Hippocampal formation (tissue), 2 donors: ENCODE measurements at regions not wholly inside any gene's neighbourhood (a gene's known extent, or its start where the extent isn't known, plus 50 kb on each side); places are given as distances from the start of the nearest gene placed in this dataset.
"Not testable (repeated sequence)": the region's sequence is repeated elsewhere in the genome, so short reads cannot be mapped to it uniquely, and the experiment has no call there.

ENCODE experiments used
- DNase-seq, 2 donors: peaks; one replicate each; lab custom pipeline; 2025; lab: John Stamatoyannopoulos, UW

GRCh38 chr1:94769551-94769950 is 50.6 kb upstream of the SLC44A3 start:
- no peak for DNase-seq

GRCh38 chr1:94768036-94768435 is 52.1 kb upstream of the SLC44A3 start:
- DNase-seq: no peak

- DNase-seq: no peak
Measured at GRCh38 chr1:94765958-94766357, 54.2 kb upstream of the SLC44A3 start.

- DNase-seq: no peak
Measured at GRCh38 chr1:94759188-94759587, 61.0 kb upstream of the SLC44A3 start.

GRCh38 chr1:94757931-94758330 is 62.2 kb upstream of the SLC44A3 start:
- no peak for DNase-seq

- no peak for DNase-seq
Measured at GRCh38 chr1:94755675-94756074, 64.5 kb upstream of the SLC44A3 start.

GRCh38 chr1:94755016-94755415 is 65.1 kb upstream of the SLC44A3 start:
- DNase-seq: not testable (repeated sequence)

- no peak for DNase-seq
Measured at GRCh38 chr1:94754570-94754969, 65.6 kb upstream of the SLC44A3 start.

GRCh38 chr1:94754095-94754494 is 66.1 kb upstream of the SLC44A3 start:
- DNase-seq: no peak

GRCh38 chr1:94753171-94753972 is 66.8 kb upstream of the SLC44A3 start:
- DNase-seq: no peak

GRCh38 chr1:94751483-94751882 is 68.7 kb upstream of the SLC44A3 start:
- DNase-seq: not testable (repeated sequence)

- no peak for DNase-seq
Measured at GRCh38 chr1:94746635-94747525, 73.3 kb upstream of the SLC44A3 start.

- no peak for DNase-seq
Measured at GRCh38 chr1:94745742-94746141, 74.4 kb upstream of the SLC44A3 start.

GRCh38 chr1:94743862-94744261 is 76.3 kb upstream of the SLC44A3 start:
- no peak for DNase-seq

- no peak for DNase-seq
Measured at GRCh38 chr1:94741996-94742395, 78.2 kb upstream of the SLC44A3 start.

GRCh38 chr1:94741510-94741909 is 78.6 kb upstream of the SLC44A3 start:
- DNase-seq: no peak

- DNase-seq: no peak
Measured at GRCh38 chr1:94739521-94740061, 80.6 kb upstream of the SLC44A3 start.

- DNase-seq: no peak
Measured at GRCh38 chr1:94738371-94738770, 81.8 kb upstream of the SLC44A3 start.

- DNase-seq: no peak
Measured at GRCh38 chr1:94737124-94737998, 82.8 kb upstream of the SLC44A3 start.

- DNase-seq: no peak
Measured at GRCh38 chr1:94736549-94736948, 83.6 kb upstream of the SLC44A3 start.

GRCh38 chr1:94736073-94736472 is 84.1 kb upstream of the SLC44A3 start:
- no peak for DNase-seq
